ENCODE measurements at regions not wholly inside any gene's neighbourhood (a gene's known extent, or its start where the extent isn't known, plus 50 kb on each side); places are given as distances from the start of the nearest gene placed in this dataset.

DNA sequence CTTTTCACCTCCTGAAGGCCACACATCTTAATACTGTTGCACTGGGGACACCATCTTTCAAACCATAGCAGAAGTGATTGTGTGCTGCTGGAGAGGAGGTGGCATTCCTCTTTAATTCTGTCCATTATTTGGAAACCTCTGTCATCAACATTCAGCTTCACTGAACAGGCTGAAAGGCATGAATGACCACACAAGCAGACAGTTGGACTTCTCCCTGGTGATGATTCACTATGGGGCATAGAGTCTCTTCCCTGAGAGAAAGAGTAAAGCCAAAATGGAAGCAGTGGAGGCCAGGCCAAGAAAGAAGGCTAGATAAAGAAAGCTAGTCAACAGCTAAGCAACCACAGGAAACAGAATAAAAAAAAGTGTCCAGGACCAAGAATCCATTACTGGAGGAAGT lies 113.1 kb upstream of the VSTM2A start (continued):
- no peak for TF ChIP-seq RFXAP (CRISPR knock-in tag; IDR thresholded peaks at IDR 0.05; ENCODE audit: borderline replicate concordance)
- TF ChIP-seq ZBTB8A (CRISPR knock-in tag; IDR thresholded peaks at IDR 0.05; ENCODE audit: borderline replicate concordance, low read depth), result no peak
- TF ChIP-seq ZNF776 (CRISPR knock-in tag; IDR thresholded peaks at IDR 0.05), result no peak
- TF ChIP-seq, protein P1, sequence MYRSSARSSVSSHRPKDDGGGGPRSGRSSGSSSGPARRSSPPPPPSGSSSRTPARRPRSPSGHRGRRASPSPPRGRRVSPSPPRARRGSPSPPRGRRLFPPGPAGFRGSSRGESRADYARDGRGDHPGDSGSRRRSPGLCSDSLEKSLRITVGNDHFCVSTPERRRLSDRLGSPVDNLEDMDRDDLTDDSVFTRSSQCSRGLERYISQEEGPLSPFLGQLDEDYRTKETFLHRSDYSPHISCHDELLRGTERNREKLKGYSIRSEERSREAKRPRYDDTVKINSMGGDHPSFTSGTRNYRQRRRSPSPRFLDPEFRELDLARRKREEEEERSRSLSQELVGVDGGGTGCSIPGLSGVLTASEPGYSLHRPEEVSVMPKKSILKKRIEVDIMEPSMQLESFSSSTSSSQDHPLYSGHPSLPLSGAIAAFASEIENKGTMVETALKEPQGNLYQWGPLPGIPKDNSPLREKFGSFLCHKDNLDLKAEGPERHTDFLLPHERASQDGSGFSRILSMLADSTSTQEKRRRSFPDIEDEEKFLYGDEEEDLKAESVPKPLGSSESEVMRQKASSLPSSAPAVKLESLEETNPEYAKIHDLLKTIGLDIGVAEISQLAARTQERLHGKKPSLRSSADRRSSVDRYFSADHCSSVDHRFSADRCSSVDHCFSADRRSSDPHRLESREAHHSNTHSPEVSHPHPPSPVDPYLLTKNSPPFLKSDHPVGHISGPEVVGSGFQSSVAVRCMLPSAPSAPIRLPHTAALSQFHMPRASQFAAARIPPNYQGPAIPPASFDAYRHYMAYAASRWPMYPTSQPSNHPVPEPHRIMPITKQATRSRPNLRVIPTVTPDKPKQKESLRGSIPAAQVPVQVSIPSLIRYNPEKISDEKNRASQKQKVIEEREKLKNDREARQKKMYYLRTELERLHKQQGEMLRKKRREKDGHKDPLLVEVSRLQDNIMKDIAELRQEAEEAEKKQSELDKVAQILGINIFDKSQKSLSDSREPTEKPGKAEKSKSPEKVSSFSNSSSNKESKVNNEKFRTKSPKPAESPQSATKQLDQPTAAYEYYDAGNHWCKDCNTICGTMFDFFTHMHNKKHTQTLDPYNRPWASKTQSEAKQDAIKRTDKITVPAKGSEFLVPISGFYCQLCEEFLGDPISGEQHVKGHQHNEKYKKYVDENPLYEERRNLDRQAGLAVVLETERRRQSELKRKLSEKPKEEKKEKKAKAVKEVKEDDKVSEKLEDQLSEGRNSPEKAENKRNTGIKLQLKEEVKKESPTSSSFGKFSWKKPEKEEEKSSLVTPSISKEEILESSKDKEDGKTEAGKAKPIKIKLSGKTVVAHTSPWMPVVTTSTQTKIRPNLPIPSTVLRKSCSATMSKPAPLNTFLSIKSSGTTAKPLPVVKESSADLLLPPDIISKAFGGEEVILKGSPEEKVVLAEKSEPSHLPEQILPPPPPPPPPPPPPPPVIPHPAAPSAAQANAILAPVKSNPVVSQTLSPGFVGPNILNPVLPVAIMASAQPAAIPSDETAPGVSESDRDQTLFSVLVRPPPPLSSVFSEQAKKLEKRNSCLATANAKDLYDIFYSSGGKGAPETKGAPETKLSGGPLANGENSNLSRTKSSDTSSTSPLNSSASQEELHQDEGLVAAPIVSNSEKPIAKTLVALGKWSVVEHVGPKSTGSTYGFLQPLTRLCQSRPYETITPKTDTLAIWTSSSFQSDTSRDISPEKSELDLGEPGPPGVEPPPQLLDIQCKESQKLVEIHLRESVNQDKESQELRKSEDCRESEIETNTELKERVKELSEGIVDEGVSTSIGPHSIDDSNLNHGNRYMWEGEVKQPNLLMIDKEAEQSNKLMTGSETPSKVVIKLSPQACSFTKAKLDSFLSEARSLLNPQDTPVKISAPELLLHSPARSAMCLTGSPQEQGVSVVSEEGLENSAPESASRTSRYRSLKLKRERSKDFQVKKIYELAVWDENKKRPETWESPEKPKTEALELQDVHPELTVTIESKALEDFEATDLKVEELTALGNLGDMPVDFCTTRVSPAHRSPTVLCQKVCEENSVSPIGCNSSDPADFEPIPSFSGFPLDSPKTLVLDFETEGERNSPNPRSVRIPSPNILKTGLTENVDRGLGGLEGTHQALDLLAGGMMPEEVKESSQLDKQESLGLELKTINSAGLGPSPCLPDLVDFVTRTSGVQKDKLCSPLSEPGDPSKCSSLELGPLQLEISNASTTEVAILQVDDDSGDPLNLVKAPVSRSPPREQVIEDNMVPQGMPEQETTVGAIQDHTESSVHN (CRISPR knock-in tag; IDR thresholded peaks at IDR 0.05), result no peak
- TF ChIP-seq AKAP8 (CRISPR knock-in tag; IDR thresholded peaks at IDR 0.05), result no peak

DNA sequence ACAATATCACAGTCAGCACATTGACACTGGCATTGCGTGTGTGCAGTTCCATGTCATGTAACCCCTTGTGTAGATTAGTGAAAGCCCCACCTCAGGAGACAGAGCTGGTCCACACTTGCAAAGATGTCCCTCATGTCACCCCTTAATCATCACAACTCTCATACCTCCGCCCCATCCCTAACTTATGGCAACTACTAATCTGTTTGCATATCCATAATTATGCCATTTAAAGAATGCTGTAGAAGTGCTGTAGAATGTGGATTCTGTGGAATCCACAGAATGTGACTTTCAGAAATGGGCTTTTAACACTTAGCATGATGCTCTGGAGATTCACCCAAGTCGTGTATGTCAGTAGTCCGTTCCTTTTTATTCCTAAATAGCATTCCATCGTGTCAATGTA lies 102.8 kb upstream of the VSTM2A start:
- Histone ChIP-seq H3K4me2 (ENCODE audit: low read depth, low read length) (no peak overlapping the region), H3K4me3 (replicated peaks in 1 of 3; ENCODE audit: insufficient read depth in 1 of 3, low read depth in 2 of 3, low read length in 3 of 3) (no peak overlapping the region), H3K79me2 (ENCODE audit: insufficient read depth, low read length) (no peaks in the 10 kb centered on the region), H2AFZ (ENCODE audit: low read length) (no peak overlapping the region), H3K27me3 (ENCODE audit: control insufficient read depth in 1 of 2, insufficient read depth in 2 of 2, low read length in 2 of 2) (no peaks in the 10 kb centered on the region), H3K9me3 (ENCODE audit: low read length) (peaks cover 77% of the 10 kb centered on the region), H3K27ac (ENCODE audit: extremely low read length, insufficient read depth, low read length) (no peak overlapping the region), H3K4me1 (ENCODE audit: insufficient read depth, low read length) (no peaks in the 10 kb centered on the region), H3K9ac (ENCODE audit: insufficient read depth, low read depth, low read length) (no peak overlapping the region), H4K20me1 (ENCODE audit: insufficient read depth, low read length) (no peaks in the 10 kb centered on the region), H3K36me3 (replicated peaks in 1 of 2; ENCODE audit: control insufficient read depth in 1 of 2, insufficient read depth in 2 of 2, low read length in 2 of 2) (no peaks in the 10 kb centered on the region)
- no peak for DNase-seq (ENCODE audit: low spot score)
- ATAC-seq, result no peak
- intact Hi-C loops (cut with micrococcal nuclease; ENCODE audit: unreplicated experiment) (no loop called here), in situ Hi-C loops (cut with HindIII; ENCODE audit: extremely low pct_ligation_motif_present, low pct_unique_long_range_greater_than_20kb) (no loop called here)
- WGBS (ENCODE audit: low lambda C conversion rate), result 0% methylated on average over 5 of the region's 5 CpGs
- no TSS peak for BruUV-seq (replicated peaks)
- CTCF ChIA-PET (ENCODE audit: low intra/inter-chr PET ratio, low total read pairs), result no interaction called here
- POLR2A ChIA-PET, result no interaction called here
- FAIRE-seq, result no peak
- TF ChIP-seq ZNF432 (CRISPR knock-in tag; IDR thresholded peaks at IDR 0.05; ENCODE audit: borderline replicate concordance) (no peak), ATF1 (CRISPR knock-in tag; IDR thresholded peaks at IDR 0.05) (no peak), ZNF446 (CRISPR knock-in tag; IDR thresholded peaks at IDR 0.05) (no peak), CHD2 (IDR thresholded peaks at IDR 0.05; ENCODE audit: low read depth, low read length) (no peak), CCDC6 (CRISPR knock-in tag; IDR thresholded peaks at IDR 0.05) (no peak)
- TF ChIP-seq, protein P2, sequence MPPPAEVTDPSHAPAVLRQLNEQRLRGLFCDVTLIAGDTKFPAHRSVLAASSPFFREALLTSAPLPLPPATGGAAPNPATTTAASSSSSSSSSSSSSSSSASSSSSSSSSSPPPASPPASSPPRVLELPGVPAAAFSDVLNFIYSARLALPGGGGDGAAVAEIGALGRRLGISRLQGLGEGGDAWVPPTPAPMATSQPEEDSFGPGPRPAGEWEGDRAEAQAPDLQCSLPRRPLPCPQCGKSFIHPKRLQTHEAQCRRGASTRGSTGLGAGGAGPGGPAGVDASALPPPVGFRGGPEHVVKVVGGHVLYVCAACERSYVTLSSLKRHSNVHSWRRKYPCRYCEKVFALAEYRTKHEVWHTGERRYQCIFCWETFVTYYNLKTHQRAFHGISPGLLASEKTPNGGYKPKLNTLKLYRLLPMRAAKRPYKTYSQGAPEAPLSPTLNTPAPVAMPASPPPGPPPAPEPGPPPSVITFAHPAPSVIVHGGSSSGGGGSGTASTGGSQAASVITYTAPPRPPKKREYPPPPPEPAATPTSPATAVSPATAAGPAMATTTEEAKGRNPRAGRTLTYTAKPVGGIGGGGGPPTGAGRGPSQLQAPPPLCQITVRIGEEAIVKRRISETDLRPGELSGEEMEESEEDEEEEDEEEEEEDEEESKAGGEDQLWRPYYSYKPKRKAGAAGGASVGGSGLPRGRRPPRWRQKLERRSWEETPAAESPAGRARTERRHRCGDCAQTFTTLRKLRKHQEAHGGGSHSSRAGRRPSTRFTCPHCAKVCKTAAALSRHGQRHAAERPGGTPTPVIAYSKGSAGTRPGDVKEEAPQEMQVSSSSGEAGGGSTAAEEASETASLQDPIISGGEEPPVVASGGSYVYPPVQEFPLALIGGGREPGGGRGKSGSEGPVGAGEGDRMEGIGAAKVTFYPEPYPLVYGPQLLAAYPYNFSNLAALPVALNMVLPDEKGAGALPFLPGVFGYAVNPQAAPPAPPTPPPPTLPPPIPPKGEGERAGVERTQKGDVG (CRISPR knock-in tag; IDR thresholded peaks at IDR 0.05; ENCODE audit: borderline replicate concordance), result no peak
- TF ChIP-seq, protein P3, sequence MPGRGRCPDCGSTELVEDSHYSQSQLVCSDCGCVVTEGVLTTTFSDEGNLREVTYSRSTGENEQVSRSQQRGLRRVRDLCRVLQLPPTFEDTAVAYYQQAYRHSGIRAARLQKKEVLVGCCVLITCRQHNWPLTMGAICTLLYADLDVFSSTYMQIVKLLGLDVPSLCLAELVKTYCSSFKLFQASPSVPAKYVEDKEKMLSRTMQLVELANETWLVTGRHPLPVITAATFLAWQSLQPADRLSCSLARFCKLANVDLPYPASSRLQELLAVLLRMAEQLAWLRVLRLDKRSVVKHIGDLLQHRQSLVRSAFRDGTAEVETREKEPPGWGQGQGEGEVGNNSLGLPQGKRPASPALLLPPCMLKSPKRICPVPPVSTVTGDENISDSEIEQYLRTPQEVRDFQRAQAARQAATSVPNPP (CRISPR knock-in tag; IDR thresholded peaks at IDR 0.05), result no peak
